ENCODE measurements at regions not wholly inside any gene's neighbourhood (a gene's known extent, or its start where the extent isn't known, plus 50 kb on each side); places are given as distances from the start of the nearest gene placed in this dataset.

GRCh38 chr4:144861471-144861870 lies 215.5 kb downstream of the HHIP start (continued):
- TF ChIP-seq SP1 (IDR thresholded peaks at IDR 0.05; ENCODE audit: low read depth, low read length), result no peak
- TF ChIP-seq BCL11A (IDR thresholded peaks at IDR 0.05; ENCODE audit: low read depth in 2 of 2, low read length in 2 of 2), result no peak
- TF ChIP-seq, protein P1, sequence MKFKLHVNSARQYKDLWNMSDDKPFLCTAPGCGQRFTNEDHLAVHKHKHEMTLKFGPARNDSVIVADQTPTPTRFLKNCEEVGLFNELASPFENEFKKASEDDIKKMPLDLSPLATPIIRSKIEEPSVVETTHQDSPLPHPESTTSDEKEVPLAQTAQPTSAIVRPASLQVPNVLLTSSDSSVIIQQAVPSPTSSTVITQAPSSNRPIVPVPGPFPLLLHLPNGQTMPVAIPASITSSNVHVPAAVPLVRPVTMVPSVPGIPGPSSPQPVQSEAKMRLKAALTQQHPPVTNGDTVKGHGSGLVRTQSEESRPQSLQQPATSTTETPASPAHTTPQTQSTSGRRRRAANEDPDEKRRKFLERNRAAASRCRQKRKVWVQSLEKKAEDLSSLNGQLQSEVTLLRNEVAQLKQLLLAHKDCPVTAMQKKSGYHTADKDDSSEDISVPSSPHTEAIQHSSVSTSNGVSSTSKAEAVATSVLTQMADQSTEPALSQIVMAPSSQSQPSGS (IDR thresholded peaks at IDR 0.05; ENCODE audit: low read length), result no peak
- no peak for TF ChIP-seq RXRA (IDR thresholded peaks at IDR 0.05; ENCODE audit: insufficient read depth, low read depth, low read length)
- no peak for TF ChIP-seq FOSL1 (IDR thresholded peaks at IDR 0.05; ENCODE audit: insufficient read depth, low read depth, low read length)
- TF ChIP-seq YY1 (IDR thresholded peaks at IDR 0.05; ENCODE audit: low read depth, low read length), result no peak
- no peak for TF ChIP-seq EP300 (IDR thresholded peaks at IDR 0.05; ENCODE audit: borderline replicate concordance in 1 of 2, low read depth in 2 of 2, low read length in 2 of 2)
